GM12878 (cell line): ENCODE measurements at regions not wholly inside any gene's neighbourhood (a gene's known extent, or its start where the extent isn't known, plus 50 kb on each side); places are given as distances from the start of the nearest gene placed in this dataset.

Source experiments
- ATAC-seq: fragments of 200-7000 bp; cut with Tn5 transposase; 3 replicates; pipeline ENCODE4 v1.9.1; 2020; ENCODE audit warnings: mild to moderate bottlenecking, moderate library complexity
- BruUV-seq: library from RNA; stranded (reverse); fragments of 400-500 nt; replicated peaks from 2 replicates; lab custom pipeline; 2021; lab: Mats Ljungman, UMichigan
- CTCF ChIA-PET: fragments of 300-600 bp; sonication (Branson Sonifier 250); formaldehyde crosslinking; extraction: SDS; loops from one replicate; lab custom pipeline; 2021; ENCODE audit warnings: inconsistent platforms; lab: Yijun Ruan, JAX
- POLR2A ChIA-PET: fragments of 350-600 bp; formaldehyde crosslinking; extraction: SDS; loops from one replicate; lab custom pipeline; 2021; ENCODE audit warnings: inconsistent platforms; lab: Charles Lee
- RAD21 ChIA-PET: fragments of 300-600 bp; sonication (Branson Sonifier 250); formaldehyde crosslinking; loops from one replicate; lab custom pipeline; 2023; ENCODE audit warnings: antibody characterized with exemption; ENCODE audit not compliant: unreplicated experiment; lab: Charles Lee
- SMC1A ChIA-PET: fragments of 300-600 bp; sonication (Branson Sonifier 250); formaldehyde crosslinking; loops from one replicate; lab custom pipeline; 2023; ENCODE audit not compliant: unreplicated experiment, uncharacterized antibody; lab: Charles Lee
- DNase-seq: peaks from one replicate; pipeline ENCODE4 v3.0.0-alpha.2; 2011; ENCODE audit warnings: low read depth, low spot score
- FAIRE-seq: peaks from 3 replicates; lab custom pipeline; 2011; peaks lifted over from hg19 to GRCh38; lab: Jason Lieb, UNC
- H2AFZ ChIP-seq: 2 replicates; pipeline ENCODE4 v1.6.0; 2011; ENCODE audit warnings: low read depth, low read length, control low read depth; ENCODE audit not compliant: control insufficient read depth
- H3K27ac ChIP-seq: 2 replicates; pipeline ENCODE4 v1.5.1; 2011; ENCODE audit warnings: control low read depth; ENCODE audit not compliant: control insufficient read depth, insufficient read depth
- H3K27me3 ChIP-seq, 2 experiments: replicated peaks in 1 of 2; 2 replicates each; pipeline versions ENCODE4 v1.6.0 to v1.6.1; 2011; ENCODE audit warnings: low read length in 1 of 2; ENCODE audit not compliant: control insufficient read depth in 2 of 2, insufficient read depth in 2 of 2
- H3K36me3 ChIP-seq, 2 experiments: 2 replicates each; pipeline ENCODE4 v1.5.1; 2011; ENCODE audit warnings: low read length in 1 of 2; ENCODE audit not compliant: control insufficient read depth in 2 of 2, insufficient read depth in 2 of 2
- H3K4me1 ChIP-seq: 2 replicates; pipeline ENCODE4 v1.6.1; 2011; ENCODE audit warnings: mild to moderate bottlenecking, low read length, moderate library complexity, mixed read lengths; ENCODE audit not compliant: control insufficient read depth, insufficient read depth
- H3K4me2 ChIP-seq: 2 replicates; pipeline ENCODE4 v1.6.0; 2011; ENCODE audit warnings: control low read depth; ENCODE audit not compliant: control insufficient read depth, insufficient read depth
- H3K4me3 ChIP-seq: fragments of 200-600 bp; sonication (generic); 2 replicates; pipeline ENCODE4 v1.5.1; 2016
- H3K79me2 ChIP-seq: 2 replicates; pipeline ENCODE4 v1.6.0; 2011; ENCODE audit warnings: low read length; ENCODE audit not compliant: control insufficient read depth, insufficient read depth
- H3K9ac ChIP-seq: 2 replicates; pipeline ENCODE4 v1.8.0; 2011; ENCODE audit warnings: low read length, control low read depth, mixed read lengths; ENCODE audit not compliant: control insufficient read depth, insufficient read depth
- H3K9me3 ChIP-seq: replicated peaks from 3 replicates; pipeline ENCODE4 v1.5.1; 2011; ENCODE audit warnings: mild to moderate bottlenecking, low read length; ENCODE audit not compliant: control insufficient read depth, insufficient read depth
- H4K20me1 ChIP-seq: 2 replicates; pipeline ENCODE4 v1.6.0; 2011; ENCODE audit not compliant: control insufficient read depth, insufficient read depth
- BCL11A ChIP-seq: IDR thresholded peaks from 2 replicates; pipeline ENCODE4 v1.6.1; 2011; ENCODE audit warnings: low read depth, low read length
- CHD2 ChIP-seq: IDR thresholded peaks from 2 replicates; pipeline ENCODE4 v1.6.1; 2011; ENCODE audit warnings: low read depth, low read length, improper control_type of control experiment, borderline replicate concordance
- CREM ChIP-seq: IDR thresholded peaks from 2 replicates; pipeline ENCODE4 v1.6.1; 2014; ENCODE audit warnings: antibody characterized with exemption, low read depth
- CTCF ChIP-seq, 3 experiments: IDR thresholded peaks in 2 of 3; conservative IDR thresholded peaks in 1 of 3; 2 replicates each; pipeline ENCODE4 v1.5.1; 2011; ENCODE audit warnings: low read depth in 3 of 3, low read length in 3 of 3, mild to moderate bottlenecking in 3 of 3, control low read depth in 2 of 3, moderate library complexity in 2 of 3, inconsistent platforms in 1 of 3, mixed read lengths in 1 of 3; ENCODE audit not compliant: control insufficient read depth in 2 of 3, insufficient read depth in 1 of 3; ENCODE audit errors: extremely low read depth in 1 of 3
- FOS ChIP-seq: IDR thresholded peaks from 3 replicates; pipeline ENCODE4 v1.6.1; 2011; ENCODE audit warnings: borderline replicate concordance; ENCODE audit not compliant: insufficient read length; ENCODE audit errors: extremely low read depth
- MEF2A ChIP-seq: IDR thresholded peaks from 2 replicates; pipeline ENCODE4 v1.6.1; 2011; ENCODE audit warnings: low read depth, mild to moderate bottlenecking, low read length, moderate library complexity; ENCODE audit not compliant: insufficient read depth
- MXI1 ChIP-seq: fragments of 150-350 bp; IDR thresholded peaks from 2 replicates; pipeline ENCODE4 v1.6.1; 2011; ENCODE audit warnings: low read depth, mild to moderate bottlenecking, inconsistent platforms, low read length, improper control_type of control experiment
- POLR2AphosphoS5 ChIP-seq: IDR thresholded peaks from 2 replicates; pipeline ENCODE4 v1.6.1; 2011; ENCODE audit warnings: mild to moderate bottlenecking, low read length, inconsistent platforms
- TAF1 ChIP-seq: IDR thresholded peaks from 2 replicates; pipeline ENCODE4 v1.6.1; 2011; ENCODE audit warnings: mild to moderate bottlenecking, low read depth, low read length, borderline replicate concordance
- TARDBP ChIP-seq: IDR thresholded peaks from 2 replicates; pipeline ENCODE4 v1.6.1; 2016; ENCODE audit warnings: borderline replicate concordance
- ZBTB4 ChIP-seq: fragments of 450-650 bp; formaldehyde crosslinking; IDR thresholded peaks from 2 replicates; pipeline ENCODE4 v1.4.0; 2022; ENCODE audit warnings: mild to moderate bottlenecking, moderate library complexity
- WGBS: methylation state at CpG from one replicate; pipeline ENCODE4 v1.1.6; 2016; ENCODE audit warnings: low lambda C conversion rate; ENCODE audit not compliant: insufficient replicate concordance, insufficient coverage; ENCODE audit errors: missing lambda C conversion rate; 5-methylcytosine and 5-hydroxymethylcytosine counted together
- in situ Hi-C: fragments of 300-500 bp; cut with MboI; formaldehyde crosslinking; loops from 9 replicates; pipeline ENCODE4 v1.14.3; 2018; ENCODE audit warnings: mixed read lengths
- intact Hi-C: fragments of 100-400 bp; cut with micrococcal nuclease; formaldehyde crosslinking; loops from one replicate; pipeline ENCODE4 v1.14.2; 2022; ENCODE audit not compliant: unreplicated experiment
- TF ChIP-seq, protein P1 (sequence below): fragments of 450-650 bp; IDR thresholded peaks from 2 replicates; pipeline ENCODE4 v1.6.1; 2016; ENCODE audit warnings: mild to moderate bottlenecking
- TF ChIP-seq, protein P2 (sequence below): fragments of 450-650 bp; IDR thresholded peaks from 2 replicates; pipeline ENCODE4 v1.6.1; 2016; ENCODE audit warnings: mild to moderate bottlenecking, moderate library complexity, borderline replicate concordance

DNA sequence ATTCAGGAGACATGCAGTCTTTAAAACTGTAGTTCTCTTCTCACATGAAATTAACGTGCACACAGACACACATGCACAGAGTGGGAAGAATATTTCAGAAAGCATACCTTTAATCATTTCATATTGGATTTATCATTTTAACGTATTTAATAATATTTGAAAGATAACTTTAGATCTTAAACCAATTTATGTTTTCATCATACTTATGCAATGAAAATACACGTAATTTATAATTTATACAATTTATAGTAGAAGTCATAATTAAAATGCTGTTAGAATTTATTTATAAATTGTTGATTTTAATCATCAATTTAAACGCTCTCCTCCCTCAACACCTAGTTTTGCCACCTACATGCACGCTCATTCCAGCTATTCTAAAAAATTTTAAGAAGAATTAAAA lies 894.9 kb upstream of the CTNND2 start (continued):
- TF ChIP-seq, protein P1, sequence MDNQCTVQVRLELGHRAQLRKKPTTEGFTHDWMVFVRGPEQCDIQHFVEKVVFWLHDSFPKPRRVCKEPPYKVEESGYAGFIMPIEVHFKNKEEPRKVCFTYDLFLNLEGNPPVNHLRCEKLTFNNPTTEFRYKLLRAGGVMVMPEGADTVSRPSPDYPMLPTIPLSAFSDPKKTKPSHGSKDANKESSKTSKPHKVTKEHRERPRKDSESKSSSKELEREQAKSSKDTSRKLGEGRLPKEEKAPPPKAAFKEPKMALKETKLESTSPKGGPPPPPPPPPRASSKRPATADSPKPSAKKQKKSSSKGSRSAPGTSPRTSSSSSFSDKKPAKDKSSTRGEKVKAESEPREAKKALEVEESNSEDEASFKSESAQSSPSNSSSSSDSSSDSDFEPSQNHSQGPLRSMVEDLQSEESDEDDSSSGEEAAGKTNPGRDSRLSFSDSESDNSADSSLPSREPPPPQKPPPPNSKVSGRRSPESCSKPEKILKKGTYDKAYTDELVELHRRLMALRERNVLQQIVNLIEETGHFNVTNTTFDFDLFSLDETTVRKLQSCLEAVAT = no peak
- TF ChIP-seq BCL11A (no peak), POLR2AphosphoS5 (no peak), MEF2A (no peak), CHD2 (no peak)

DNA sequence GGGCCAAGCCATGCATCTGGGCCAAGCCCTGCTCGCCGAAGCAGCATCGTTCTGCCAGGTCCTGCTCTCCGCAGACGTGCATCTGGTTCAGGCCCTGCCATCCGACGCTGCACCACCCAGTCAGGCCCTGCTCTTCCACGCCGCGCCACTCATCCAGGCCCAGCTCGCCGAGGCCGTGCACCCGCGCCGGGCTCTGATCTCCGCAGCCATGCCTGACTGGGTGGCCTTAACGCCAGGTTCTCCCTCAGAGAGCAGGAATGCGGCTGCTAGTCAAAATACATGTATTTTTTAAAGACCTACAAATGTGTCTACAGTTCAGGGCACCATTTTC lies 891.1 kb upstream of the CTNND2 start:
- no TSS peak for BruUV-seq
- no peaks in the 10 kb centered on the region for H4K20me1 ChIP-seq
- ChIA-PET CTCF (no interaction called here), RAD21 (no interaction called here), SMC1A (no interaction called here), POLR2A (no interaction called here)
- no peak overlapping the region for H3K4me3 ChIP-seq
- no peaks in the 10 kb centered on the region; the same call in 2 of the 3 replicates for H3K9me3 ChIP-seq
- no peaks in the 10 kb centered on the region for H3K36me3 ChIP-seq
- intact Hi-C loops (no loop called here), in situ Hi-C loops (no loop called here)
- no peak for DNase-seq
- H3K27ac ChIP-seq = no peak overlapping the region
- no peaks in the 10 kb centered on the region for H3K4me1 ChIP-seq
- WGBS = 42% methylated on average over 15 of the region's 19 CpGs
- no peaks in the 10 kb centered on the region for H3K27me3 ChIP-seq
- H2AFZ ChIP-seq = no peak overlapping the region
- H3K4me2 ChIP-seq = no peak overlapping the region
- FAIRE-seq = no peak
- H3K9ac ChIP-seq = no peak overlapping the region
- ATAC-seq = no peak
- no peaks in the 10 kb centered on the region for H3K79me2 ChIP-seq
- TF ChIP-seq TARDBP = no peak
- TF ChIP-seq, protein P2, sequence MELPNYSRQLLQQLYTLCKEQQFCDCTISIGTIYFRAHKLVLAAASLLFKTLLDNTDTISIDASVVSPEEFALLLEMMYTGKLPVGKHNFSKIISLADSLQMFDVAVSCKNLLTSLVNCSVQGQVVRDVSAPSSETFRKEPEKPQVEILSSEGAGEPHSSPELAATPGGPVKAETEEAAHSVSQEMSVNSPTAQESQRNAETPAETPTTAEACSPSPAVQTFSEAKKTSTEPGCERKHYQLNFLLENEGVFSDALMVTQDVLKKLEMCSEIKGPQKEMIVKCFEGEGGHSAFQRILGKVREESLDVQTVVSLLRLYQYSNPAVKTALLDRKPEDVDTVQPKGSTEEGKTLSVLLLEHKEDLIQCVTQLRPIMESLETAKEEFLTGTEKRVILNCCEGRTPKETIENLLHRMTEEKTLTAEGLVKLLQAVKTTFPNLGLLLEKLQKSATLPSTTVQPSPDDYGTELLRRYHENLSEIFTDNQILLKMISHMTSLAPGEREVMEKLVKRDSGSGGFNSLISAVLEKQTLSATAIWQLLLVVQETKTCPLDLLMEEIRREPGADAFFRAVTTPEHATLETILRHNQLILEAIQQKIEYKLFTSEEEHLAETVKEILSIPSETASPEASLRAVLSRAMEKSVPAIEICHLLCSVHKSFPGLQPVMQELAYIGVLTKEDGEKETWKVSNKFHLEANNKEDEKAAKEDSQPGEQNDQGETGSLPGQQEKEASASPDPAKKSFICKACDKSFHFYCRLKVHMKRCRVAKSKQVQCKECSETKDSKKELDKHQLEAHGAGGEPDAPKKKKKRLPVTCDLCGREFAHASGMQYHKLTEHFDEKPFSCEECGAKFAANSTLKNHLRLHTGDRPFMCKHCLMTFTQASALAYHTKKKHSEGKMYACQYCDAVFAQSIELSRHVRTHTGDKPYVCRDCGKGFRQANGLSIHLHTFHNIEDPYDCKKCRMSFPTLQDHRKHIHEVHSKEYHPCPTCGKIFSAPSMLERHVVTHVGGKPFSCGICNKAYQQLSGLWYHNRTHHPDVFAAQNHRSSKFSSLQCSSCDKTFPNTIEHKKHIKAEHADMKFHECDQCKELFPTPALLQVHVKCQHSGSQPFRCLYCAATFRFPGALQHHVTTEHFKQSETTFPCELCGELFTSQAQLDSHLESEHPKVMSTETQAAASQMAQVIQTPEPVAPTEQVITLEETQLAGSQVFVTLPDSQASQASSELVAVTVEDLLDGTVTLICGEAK = no peak
- no peak for TF ChIP-seq ZBTB4 (CRISPR knock-in tag)
- TF ChIP-seq CTCF (IDR thresholded peaks at IDR 0.05 in 2 of 3, conservative IDR thresholded peaks at IDR 0.05 in 1 of 3; ENCODE audit: control insufficient read depth in 2 of 3, extremely low read depth in 1 of 3, insufficient read depth in 1 of 3, low read depth in 3 of 3, low read length in 3 of 3) = no peak
- TF ChIP-seq TAF1 = no peak
- TF ChIP-seq FOS = no peak
- TF ChIP-seq CREM = no peak
- no peak for TF ChIP-seq MXI1
